ENCODE measurements at regions not wholly inside any gene's neighbourhood (a gene's known extent, or its start where the extent isn't known, plus 50 kb on each side); places are given as distances from the start of the nearest gene placed in this dataset.

GRCh38 chr4:108244606-108245005, 75.9 kb upstream of the LEF1 start:
- no peaks in the 10 kb centered on the region for H3K36me3 ChIP-seq
- H3K4me3 ChIP-seq: no peak overlapping the region
- no peak overlapping the region for H3K27ac ChIP-seq (replicated peaks)
- intact Hi-C loops (cut with micrococcal nuclease): no loop called here
- peaks cover 11% of the 10 kb centered on the region for H3K9me3 ChIP-seq (replicated peaks)
- no peak for TF ChIP-seq CTCF (IDR thresholded peaks at IDR 0.05; ENCODE audit: borderline replicate concordance)
- no peaks in the 10 kb centered on the region for H3K4me1 ChIP-seq
- peaks cover 3% of the 10 kb centered on the region for H3K27me3 ChIP-seq (ENCODE audit: low read depth)
- no peak for DNase-seq

- Histone ChIP-seq H3K9me3 (replicated peaks) (peaks cover 6% of the 10 kb centered on the region), H3K4me3 (no peak overlapping the region), H3K27me3 (ENCODE audit: low read depth) (peaks cover 4% of the 10 kb centered on the region), H3K27ac (replicated peaks) (no peak overlapping the region), H3K36me3 (no peaks in the 10 kb centered on the region), H3K4me1 (no peaks in the 10 kb centered on the region)
- DNase-seq: no peak
- intact Hi-C loops (cut with micrococcal nuclease): no loop called here
- no peak for TF ChIP-seq CTCF (IDR thresholded peaks at IDR 0.05; ENCODE audit: borderline replicate concordance)
These were observed 71.6 kb upstream of the LEF1 start for GRCh38 chr4:108240366-108240765.

GRCh38 chr4:108237693-108238092, 69.0 kb upstream of the LEF1 start:
- TF ChIP-seq CTCF (IDR thresholded peaks at IDR 0.05; ENCODE audit: borderline replicate concordance): no peak
- peaks cover 4% of the 10 kb centered on the region for H3K9me3 ChIP-seq (replicated peaks)
- H3K27ac ChIP-seq (replicated peaks): no peak overlapping the region
- no peak overlapping the region for H3K4me3 ChIP-seq
- DNase-seq: no peak
- H3K27me3 ChIP-seq (ENCODE audit: low read depth): peaks cover 5% of the 10 kb centered on the region
- intact Hi-C loops (cut with micrococcal nuclease): no loop called here
- no peaks in the 10 kb centered on the region for H3K4me1 ChIP-seq
- H3K36me3 ChIP-seq: no peaks in the 10 kb centered on the region

- peaks cover 17% of the 10 kb centered on the region for H3K9me3 ChIP-seq (replicated peaks)
- intact Hi-C loops (cut with micrococcal nuclease): no loop called here
- no peak for TF ChIP-seq CTCF (IDR thresholded peaks at IDR 0.05; ENCODE audit: borderline replicate concordance)
These were observed 67.5 kb upstream of the LEF1 start for GRCh38 chr4:108236264-108236663.

GRCh38 chr4:108227923-108228322, 59.2 kb upstream of the LEF1 start:
- TF ChIP-seq CTCF (IDR thresholded peaks at IDR 0.05; ENCODE audit: borderline replicate concordance): no peak
- DNase-seq: no peak
- no peak overlapping the region for H3K27ac ChIP-seq (replicated peaks)

More at GRCh38 chr4:108236264-108236663, 67.5 kb upstream of the LEF1 start:
- DNase-seq: no peak
- H3K27ac ChIP-seq (replicated peaks): no peak overlapping the region
- H3K4me1 ChIP-seq: no peaks in the 10 kb centered on the region
- no peak overlapping the region for H3K4me3 ChIP-seq
- peaks cover 5% of the 10 kb centered on the region for H3K27me3 ChIP-seq (ENCODE audit: low read depth)
- H3K36me3 ChIP-seq: no peaks in the 10 kb centered on the region

GRCh38 chr4:108224611-108225053, 55.9 kb upstream of the LEF1 start:
- DNase-seq: no peak
- no peaks in the 10 kb centered on the region for H3K36me3 ChIP-seq
- H3K4me1 ChIP-seq: no peaks in the 10 kb centered on the region
- no peaks in the 10 kb centered on the region for H3K9me3 ChIP-seq (replicated peaks)
- no peak for TF ChIP-seq CTCF (IDR thresholded peaks at IDR 0.05; ENCODE audit: borderline replicate concordance)
- intact Hi-C loops (cut with micrococcal nuclease): no loop called here
- H3K27ac ChIP-seq (replicated peaks): no peak overlapping the region
- H3K27me3 ChIP-seq (ENCODE audit: low read depth): no peaks in the 10 kb centered on the region
- no peak overlapping the region for H3K4me3 ChIP-seq

More at GRCh38 chr4:108227923-108228322, 59.2 kb upstream of the LEF1 start:
- Histone ChIP-seq H3K9me3 (replicated peaks) (peaks cover 18% of the 10 kb centered on the region), H3K4me3 (no peak overlapping the region), H3K4me1 (no peaks in the 10 kb centered on the region), H3K27me3 (ENCODE audit: low read depth) (no peaks in the 10 kb centered on the region), H3K36me3 (no peaks in the 10 kb centered on the region)
- intact Hi-C loops (cut with micrococcal nuclease): no loop called here

Data from left ventricle myocardium inferior (tissue), 1 donor.